H1 (cell line): ENCODE measurements at regions not wholly inside any gene's neighbourhood (a gene's known extent, or its start where the extent isn't known, plus 50 kb on each side); places are given as distances from the start of the nearest gene placed in this dataset.

Experiments used
- ATF3 ChIP-seq: IDR thresholded peaks from 2 replicates; pipeline ENCODE4 v1.6.1; 2011; ENCODE audit warnings: low read depth, mild to moderate bottlenecking, low read length; ENCODE audit not compliant: insufficient read depth
- CHD7 ChIP-seq: fragments of 300-600 bp; sonication (generic); IDR thresholded peaks from 2 replicates; pipeline ENCODE4 v1.7.1; 2012; ENCODE audit warnings: low read length, moderate library complexity, mild to moderate bottlenecking, inconsistent platforms; ENCODE audit not compliant: insufficient replicate concordance
- EGR1 ChIP-seq: IDR thresholded peaks from 2 replicates; pipeline ENCODE4 v1.6.1; 2011; ENCODE audit warnings: low read depth, low read length, borderline replicate concordance
- KDM4A ChIP-seq: IDR thresholded peaks from one replicate; pipeline ENCODE4 v1.7.1; 2012; ENCODE audit warnings: low read depth, mild to moderate bottlenecking, moderate library complexity, low read length, inconsistent platforms; ENCODE audit not compliant: severe bottlenecking
- MAX ChIP-seq: IDR thresholded peaks from 2 replicates; pipeline ENCODE4 v1.6.1; 2012; ENCODE audit warnings: inconsistent platforms

- no peak for TF ChIP-seq KDM4A
- TF ChIP-seq CHD7, result no peak
- TF ChIP-seq MAX, result no peak
- no peak for TF ChIP-seq EGR1
- no peak for TF ChIP-seq ATF3
These were observed 527.0 kb downstream of the TBC1D22A start (continued) for GRCh38 chr22:47289336-47289985.
